Choroid plexus epithelial cell (primary cell): ENCODE measurements at regions not wholly inside any gene's neighbourhood (a gene's known extent, or its start where the extent isn't known, plus 50 kb on each side); places are given as distances from the start of the nearest gene placed in this dataset.

ENCODE experiments used
- DNase-seq: peaks from one replicate; pipeline ENCODE4 v3.0.0-alpha.2; 2010; ENCODE audit warnings: low read depth
- H3K4me3 ChIP-seq: 2 replicates; pipeline ENCODE4 v1.5.1; 2011; ENCODE audit warnings: low read depth, mild to moderate bottlenecking, control low read depth, low read length, moderate library complexity
- CTCF ChIP-seq: conservative IDR thresholded peaks from 2 replicates; pipeline ENCODE4 v1.5.1; 2011; ENCODE audit warnings: low read depth, mild to moderate bottlenecking, control low read depth, inconsistent platforms, low read length, moderate library complexity

DNA sequence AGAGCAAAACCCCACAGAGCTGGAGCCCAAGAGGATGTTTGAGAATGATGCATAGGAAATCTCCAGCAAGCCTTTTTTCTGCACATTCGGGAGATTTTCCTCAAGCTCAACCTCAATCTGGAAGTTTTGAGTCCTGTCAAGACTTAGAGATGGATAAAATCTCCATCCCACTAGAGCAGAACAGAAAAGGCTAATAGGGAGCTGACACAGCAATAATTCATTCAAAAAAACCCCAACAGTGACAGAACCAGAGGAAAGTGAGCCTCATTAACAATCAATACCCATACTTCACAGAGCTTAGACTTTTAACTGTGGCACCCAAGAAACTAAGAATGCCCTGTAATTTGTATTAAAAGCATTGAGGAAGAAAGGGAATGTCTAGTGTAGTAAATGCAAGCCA lies 115.9 kb upstream of the BDNF start:
- TF ChIP-seq CTCF: no peak
- H3K4me3 ChIP-seq: no peak overlapping the region
- DNase-seq: no peak

DNA sequence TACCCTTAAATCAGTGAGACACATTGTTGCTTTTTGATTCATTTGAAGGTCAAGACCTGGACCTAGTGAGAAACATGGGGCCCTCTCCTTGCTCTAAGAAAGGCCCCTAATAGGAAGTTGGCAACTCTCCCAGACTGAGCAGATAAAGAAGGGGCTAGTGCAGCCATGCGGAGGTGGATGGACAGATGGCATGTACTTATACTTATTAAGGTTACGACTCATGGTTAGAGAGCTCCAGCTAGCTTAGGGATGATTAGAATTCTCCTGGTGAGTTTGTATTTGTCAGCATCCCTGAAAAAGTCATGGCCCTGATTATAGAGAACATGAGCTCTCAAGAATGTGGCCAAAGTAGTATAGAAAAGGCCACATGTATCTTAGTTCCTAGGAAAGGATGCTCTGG lies 112.1 kb upstream of the BDNF start:
- no peak overlapping the region for H3K4me3 ChIP-seq
- TF ChIP-seq CTCF: no peak
- DNase-seq: peak; percentile 27

- no peak for TF ChIP-seq CTCF
- no peak overlapping the region for H3K4me3 ChIP-seq
- peak; percentile 63 for DNase-seq
Measured at GRCh38 chr11:27807596-27807995, 107.3 kb upstream of the BDNF start.

GRCh38 chr11:27806122-27806521 lies 105.9 kb upstream of the BDNF start:
- no peak for DNase-seq
- no peak overlapping the region for H3K4me3 ChIP-seq
- no peak for TF ChIP-seq CTCF

- no peak overlapping the region for H3K4me3 ChIP-seq
- no peak for TF ChIP-seq CTCF
- DNase-seq: peak; percentile 40
Measured at GRCh38 chr11:27795955-27796861, 96.0 kb upstream of the BDNF start.

DNA sequence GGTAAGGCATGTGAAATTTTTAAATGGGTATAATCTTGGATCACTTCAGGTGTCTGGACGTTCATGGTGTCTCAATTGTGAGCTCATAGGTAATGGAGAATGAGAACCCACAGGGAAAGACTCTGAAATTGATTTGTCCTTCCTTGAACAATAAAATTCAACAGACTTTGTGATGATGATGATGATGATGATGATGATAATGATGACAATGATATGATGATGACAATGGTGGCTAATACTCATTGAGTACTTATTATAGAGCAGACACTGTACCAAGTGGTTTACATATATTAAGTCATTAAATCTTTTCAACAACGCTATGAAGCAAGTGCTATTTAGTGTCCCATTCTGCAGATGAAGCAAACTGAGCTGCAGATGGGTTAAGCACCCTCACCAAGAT lies 86.6 kb upstream of the BDNF start:
- no peak for TF ChIP-seq CTCF
- H3K4me3 ChIP-seq: no peak overlapping the region
- DNase-seq: no peak

GRCh38 chr11:27786331-27786730 lies 86.1 kb upstream of the BDNF start:
- no peak overlapping the region for H3K4me3 ChIP-seq
- TF ChIP-seq CTCF: no peak
- no peak for DNase-seq
